DMS153 treated with DMSO at 0.1 percent for 48 hours (cell line): ENCODE measurements at regions not wholly inside any gene's neighbourhood (a gene's known extent, or its start where the extent isn't known, plus 50 kb on each side); places are given as distances from the start of the nearest gene placed in this dataset.

Experiments
- DNase-seq: peaks from one replicate; lab custom pipeline; 2025; ENCODE audit not compliant: unreplicated experiment; lab: John Stamatoyannopoulos, UW

DNA sequence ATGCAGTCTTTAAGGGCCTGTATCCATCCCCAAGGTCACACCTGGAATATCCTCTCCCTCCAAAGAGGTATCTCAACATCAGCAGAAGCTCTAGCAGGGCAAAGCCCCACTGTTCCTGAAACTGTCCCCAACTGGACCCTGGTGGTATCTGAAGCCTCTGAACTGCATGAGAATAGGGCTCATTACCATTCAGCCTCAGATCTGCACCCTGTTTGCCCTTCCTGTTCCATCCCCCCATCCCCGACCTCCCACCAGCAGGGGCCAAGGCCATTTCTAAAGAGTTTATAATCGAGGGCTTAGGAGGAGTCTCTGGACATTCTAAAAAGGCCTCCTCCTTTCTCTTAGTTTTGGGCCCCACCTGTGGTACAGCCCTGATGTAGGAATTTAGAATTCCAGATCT is 74.0 kb upstream of the THY1 start:
- DNase-seq: no peak

DNA sequence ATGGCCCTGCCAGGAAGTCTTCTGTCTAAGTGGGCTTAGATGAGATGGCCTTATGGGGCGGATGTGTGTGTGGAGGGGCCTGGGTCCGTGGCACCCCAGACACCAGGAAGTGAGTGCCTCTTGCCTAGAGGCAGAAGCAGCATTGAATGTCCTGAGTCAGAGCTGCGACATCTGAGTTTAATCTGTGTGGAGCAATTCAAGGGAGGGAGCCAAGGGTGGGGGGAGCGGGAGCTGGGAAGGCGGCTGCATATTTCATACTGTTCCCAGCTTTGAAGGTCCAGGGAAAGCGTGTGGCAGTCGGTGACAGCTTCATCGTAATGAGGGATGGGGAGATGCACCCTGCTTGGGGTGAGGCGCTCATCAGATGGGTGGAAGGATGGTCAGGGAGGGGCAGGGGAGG is 73.5 kb upstream of the THY1 start:
- DNase-seq: no peak

DNA sequence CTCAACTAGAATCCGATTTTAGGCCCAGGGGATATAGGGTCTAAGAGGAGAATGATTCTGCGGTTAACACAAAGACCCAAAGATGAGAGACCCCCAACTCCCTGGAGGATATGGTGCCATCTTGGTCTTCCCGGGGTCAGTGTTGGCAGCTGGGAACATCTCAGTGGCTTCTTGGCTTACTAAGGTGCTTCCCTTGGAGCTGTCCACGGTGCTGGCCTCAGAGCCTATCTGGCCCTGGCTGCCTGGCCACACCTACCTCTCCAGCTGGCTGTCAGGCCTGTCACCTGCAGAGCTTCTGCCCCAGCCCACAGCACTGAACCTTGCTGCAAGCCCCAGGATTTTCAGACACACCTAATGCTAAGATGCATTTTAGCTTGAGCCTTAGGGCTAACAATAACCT is 70.7 kb upstream of the THY1 start:
- DNase-seq: no peak

DNA sequence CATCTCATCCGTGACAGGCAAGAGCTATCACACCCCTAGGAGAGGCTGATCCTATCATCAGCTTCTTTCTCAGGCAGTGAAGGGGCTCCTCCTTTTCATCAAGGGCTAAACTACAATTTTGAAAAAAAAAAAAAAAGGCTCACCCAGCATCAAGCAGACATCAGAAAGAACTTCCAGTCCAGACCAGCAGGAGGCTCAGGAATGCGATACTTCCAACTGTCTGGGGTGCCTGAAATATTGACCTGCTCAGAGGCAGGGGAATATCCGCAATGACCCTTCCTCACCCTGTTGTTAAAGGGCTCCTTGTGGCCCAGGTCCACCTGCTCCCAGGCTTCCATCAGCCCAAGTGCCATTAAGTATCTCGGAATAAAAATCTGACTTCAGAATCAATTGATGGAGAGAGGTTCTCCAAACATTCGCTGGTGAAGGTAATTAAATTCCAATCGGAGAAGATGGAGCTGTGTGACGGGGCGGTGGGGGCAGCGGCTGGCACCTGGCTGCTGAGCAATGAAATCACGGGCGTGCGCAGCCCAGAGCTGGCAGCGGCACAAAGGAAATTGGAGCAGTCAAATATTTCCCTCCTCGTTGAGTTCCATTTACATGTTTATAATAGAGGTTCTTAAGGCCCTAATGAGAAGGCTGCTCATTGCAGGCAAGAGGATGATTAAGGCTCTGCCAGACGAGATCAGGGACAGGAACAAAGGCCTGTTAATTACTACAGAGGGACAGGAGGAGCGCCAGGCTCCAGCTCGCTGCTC is 69.0 kb upstream of the THY1 start:
- DNase-seq: peak; percentile 81

DNA sequence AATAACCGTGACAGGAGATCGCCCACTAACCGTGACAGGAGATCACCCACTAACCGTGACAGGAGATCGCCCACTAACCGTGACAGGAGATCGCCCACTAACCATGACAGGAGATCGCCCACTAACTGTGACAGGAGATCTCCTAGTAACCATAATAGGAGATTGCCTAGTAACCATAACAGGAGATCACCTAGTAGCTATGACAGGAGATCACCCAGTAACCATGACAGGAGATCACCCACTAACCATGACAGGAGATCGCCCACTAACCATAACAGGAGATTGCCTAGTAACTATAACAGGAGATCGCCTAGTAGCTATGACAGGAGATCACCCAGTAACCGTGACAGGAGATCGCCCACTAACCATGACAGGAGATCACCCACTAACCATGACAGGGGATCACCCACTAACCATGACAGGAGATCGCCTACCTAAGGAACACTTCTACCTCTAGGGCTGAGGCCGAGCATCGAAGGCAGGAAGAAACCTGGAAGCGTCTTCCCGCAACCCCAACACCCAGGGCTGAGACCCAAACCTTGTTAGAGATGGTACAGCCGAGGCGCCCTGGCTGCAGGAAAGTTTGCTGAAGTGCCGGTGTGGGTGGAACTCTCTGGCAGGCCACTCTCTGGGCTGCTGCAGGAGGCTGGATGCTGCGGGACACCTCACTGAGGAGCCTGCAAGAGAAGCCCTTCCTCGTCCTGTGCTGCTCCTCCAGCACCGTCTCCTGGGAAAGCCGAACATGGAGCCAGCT is 67.5 kb upstream of the THY1 start:
- DNase-seq: no peak

DNA sequence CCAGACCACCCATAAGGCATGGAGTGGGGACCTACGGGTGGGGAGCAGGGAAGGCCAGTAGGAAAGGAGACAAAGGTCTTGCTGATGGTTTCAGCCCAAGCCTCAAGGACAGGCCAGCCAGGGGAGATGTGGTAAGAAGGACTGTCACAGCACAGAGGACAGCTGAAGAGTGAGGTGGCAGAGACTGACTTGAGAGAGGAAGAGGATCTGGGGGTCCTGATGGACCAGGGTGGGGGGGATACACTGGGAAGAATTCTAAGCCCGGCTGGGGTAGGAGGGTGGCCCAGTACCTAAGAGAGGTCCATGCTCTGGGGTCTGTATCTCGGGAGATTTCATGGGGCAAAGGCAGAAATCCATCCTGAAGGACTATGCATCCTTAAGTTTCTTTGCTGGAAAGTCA is 66.1 kb upstream of the THY1 start:
- DNase-seq: no peak

DNA sequence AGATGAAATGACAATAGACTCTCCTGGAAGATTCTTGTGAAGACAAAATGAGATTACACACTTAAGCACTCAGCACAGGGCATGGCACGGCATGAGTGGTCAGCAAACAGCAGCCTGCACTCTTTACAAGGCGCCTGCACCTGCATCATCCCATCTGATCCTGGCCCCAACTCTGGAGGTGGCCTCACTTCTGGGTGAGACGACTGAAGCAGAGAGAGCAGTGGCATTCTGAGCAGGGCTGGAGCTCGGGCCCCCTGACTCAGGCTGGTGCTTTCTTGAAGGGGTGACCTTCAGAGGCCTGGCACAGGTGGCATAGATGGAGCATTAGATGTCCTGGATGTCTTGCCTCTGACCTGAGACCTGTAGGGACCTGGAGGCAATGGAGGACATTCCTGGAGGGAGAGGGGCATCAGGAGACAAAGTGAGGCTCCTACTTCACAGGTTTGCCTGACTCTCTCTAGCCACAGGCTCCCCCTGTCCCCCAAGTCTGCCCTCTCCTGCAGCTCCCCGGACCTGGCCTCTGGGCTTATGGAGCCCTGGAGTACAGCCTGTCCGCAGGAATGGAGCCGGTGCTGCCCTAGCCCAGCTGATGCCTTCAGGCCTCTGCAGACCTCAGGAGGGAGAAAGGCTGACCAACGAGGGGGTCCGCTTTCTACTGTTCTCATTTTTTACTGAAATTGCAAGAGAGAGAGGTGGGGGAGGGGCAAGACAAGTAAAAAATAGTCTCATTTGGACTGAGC is 65.5 kb upstream of the THY1 start:
- no peak for DNase-seq

DNA sequence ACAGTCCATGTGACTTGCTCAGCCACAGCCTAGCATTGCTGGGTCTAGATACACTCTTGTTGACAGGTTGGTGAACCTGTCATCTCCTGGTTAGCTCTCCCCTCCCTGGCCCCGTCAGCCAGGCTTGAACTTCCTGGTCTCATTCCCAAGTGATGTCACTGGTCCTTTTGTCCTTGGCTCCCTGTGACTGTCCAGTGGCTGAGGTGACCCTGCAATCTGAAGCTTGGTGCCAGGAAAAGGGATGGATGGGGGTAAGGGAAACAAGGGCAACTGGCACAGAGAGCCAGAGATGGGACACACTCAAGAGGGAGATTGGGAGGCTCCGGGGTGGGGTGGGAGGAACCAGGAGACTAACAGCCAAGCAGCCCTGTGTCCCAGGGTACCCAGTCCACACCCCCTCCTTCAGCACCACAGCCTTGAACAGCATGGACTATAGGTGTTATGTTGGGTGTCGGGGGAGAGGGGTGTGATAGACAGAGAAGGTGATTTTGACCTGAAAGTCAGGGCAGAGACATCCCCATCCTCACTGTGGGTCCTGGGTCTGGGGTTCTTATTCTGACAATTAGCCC is 63.8 kb upstream of the THY1 start:
- no peak for DNase-seq

DNA sequence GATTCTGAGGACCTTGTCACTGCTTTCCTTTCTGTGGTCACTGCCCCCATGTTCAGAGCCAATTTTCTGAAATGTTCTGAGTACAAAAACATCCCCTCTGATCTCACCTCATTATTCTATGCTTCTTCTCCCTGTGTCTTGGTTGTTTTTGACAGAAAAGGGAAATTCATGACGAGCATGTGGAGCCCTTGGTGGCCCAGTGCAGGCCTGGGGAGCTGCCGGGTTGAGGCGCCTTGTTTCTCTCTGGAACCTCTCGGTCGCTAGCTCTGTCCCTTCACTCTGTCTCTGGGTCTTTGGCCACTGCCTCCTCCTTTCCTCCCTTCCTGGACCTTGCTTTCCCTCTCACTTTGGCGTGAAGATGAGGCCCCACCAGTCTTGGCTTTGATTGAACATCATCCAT is 63.0 kb upstream of the THY1 start:
- no peak for DNase-seq

DNA sequence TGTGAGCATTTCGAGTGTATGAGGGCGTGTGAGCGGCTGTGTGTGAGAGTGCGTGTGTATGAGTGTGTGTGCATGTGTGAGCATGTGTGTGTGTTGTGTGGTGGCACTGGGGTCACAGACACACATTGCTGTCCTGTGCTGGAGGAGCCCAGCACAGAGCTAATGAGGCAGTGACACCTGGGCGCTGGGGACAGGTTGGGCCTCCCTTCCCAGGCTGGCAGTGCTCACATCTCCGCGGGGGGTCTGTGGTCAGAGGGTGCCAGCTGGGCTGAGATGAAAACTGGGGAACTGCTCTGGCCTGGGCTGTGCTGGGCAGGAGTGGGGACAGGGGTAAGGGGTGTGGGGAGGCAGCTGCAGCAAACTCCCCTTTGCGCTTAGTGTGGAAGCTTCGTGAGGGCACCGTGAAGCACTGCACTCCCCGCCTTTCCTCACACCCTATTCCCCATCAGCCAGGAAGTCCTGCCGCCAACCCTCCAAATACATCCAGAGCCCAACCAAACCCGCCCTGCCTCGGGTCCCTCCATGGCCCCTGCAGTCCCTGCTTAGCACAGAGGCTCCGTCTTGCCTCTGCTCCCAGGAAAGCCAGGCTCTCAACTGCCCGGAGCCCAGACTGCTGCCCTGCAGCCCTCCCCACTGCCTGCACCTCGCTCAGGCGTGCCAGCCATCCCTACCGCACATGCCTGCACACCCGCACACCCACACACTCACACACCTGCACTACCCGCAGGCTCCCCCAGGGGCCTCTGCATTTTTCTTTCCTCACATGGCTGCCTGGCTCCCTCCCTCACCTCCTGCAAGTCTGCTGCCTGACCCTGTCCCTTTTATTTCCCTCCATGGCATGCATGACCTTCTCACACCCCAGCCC is 62.0 kb upstream of the THY1 start:
- DNase-seq: no peak

DNA sequence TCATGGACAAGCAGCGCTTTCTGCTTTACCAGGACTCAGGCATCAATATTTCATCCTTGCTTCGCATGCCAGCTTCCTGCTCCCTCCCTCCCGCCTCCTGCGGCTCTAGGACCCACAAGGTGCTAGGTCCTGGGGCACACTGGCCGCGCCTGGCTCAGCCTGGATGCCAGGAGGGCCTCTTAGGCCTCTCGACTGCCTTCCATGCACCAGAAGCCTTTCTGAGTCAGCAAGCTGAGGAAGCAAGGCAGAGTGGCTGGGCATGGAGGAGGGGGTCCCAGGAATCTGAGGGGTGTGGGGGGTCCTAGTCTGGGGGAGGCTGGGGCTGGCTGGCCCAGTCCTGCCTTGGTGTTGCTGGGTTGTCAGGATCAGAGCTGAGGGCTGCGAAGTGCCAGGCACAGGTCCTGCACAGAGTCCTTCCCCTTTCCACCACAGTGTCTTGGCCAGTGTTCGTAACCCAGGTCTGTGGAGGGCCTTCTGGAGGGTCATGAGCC is 61.0 kb upstream of the THY1 start:
- DNase-seq: no peak

DNA sequence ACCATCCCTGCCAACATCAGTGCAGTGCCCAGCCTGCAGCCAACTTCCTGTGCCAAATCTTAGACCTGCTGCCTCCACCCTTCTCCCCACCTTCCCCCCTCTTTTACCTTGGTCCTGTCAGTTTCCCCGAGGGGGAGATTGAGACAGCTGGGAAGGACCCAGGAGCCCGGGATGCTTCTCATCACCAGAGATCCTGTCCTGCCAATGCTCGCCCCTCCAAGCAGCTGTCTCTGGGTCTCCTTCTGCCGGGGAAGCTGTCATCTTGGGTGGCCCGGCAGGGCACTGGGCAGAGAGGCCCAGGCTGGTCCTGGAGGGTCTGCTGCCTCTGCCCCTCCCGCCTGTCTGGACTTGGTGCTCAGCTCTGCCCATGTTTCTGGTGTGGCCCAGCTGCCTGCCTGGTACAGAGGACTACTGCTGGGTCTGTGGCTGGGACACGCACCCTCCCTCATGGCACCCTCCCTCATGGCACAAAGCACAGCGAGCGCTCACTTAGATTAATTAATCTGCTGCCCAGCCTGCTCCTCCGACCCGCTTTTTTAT is 60.4 kb upstream of the THY1 start:
- no peak for DNase-seq

DNA sequence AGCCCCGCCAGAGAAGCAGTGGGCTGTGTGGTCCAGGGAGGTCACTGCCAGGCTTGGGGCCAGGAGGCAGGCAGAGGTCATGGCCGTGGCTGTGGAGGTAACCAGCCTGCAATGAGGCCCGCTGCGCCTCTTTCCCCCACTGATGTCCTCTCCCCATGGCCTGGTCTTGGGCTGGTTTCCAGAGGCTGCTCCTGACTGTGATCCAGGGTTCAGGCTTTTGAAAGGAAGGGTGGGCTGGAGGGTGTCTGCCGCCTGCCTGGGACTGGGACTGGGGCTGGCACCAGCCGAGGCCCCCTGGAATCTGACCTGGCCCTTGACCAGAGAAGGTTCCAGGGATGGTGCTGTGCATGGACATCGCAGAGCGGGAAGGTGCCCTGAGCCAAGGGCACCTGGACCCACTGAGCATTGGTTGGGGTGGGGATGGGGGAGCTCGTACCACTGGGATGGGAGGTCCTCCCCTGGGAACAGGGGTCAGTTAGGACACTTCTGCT is 59.6 kb upstream of the THY1 start:
- no peak for DNase-seq

DNA sequence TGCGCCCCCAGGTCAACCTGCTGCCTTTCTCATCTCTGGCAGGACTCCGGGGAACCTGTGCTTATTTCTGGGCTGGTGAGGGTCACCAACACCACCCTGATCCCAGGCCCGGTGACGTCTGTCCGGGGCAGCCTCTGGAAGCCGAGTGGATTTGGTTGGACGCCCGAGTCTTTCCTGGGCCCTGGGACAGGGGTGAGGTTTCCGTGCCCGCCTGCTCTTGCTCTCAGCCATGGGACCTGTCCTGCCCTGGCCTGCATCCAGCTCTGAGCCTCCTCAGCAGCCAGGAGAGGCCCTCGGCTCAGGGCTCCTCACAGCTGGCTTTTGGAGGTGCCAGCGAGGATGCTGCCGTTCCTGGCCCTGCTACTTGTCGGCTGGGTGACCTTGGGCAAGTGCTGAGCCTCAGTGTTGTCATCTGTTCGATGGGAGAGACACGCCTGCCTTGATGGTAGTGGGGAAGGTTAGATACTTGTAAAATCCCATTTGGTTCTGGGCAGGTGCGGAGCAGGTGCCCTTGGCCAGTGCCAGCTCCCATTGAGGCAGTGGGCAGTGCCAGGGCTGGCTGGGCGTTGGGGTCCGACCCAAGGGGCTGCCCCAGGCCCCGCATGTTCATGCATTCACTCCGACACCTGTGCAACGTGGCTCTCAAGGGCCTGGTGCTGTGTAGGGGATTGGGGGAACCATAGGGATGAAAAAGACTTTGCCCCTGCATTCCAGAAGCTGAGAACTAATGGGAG is 58.9 kb upstream of the THY1 start:
- no peak for DNase-seq

DNA sequence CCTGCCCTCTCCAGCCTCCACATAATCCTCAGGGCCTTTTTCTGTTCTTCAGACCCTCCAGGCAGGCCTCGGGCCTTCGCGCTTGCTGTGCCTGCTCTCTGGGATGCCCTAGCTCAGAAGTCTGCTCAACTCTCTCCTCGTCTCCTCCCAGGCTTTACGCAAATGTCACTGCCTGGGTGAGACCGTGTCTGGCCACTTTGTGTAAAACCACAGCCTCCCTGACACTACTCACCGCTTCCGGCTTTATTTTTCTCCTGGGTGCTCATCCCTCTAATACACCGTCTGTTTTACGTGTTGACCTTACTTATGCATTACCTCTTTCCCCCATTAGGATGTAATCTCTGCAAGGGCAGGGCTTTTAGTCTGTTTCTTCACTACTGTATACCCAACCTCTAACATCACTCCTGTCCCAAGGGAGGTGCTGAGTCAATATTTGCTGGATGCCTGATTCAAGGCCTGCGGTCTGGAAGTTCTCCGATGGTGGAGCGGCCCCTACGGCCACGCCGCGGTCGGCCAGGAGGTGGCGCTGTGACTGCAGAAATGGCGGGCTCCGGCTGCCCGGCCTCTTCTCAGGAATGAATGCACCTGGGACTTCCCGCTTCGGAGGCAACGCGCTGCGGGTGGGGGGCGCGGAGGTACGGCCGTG is 58.2 kb upstream of the THY1 start:
- peak; percentile 94 for DNase-seq

DNA sequence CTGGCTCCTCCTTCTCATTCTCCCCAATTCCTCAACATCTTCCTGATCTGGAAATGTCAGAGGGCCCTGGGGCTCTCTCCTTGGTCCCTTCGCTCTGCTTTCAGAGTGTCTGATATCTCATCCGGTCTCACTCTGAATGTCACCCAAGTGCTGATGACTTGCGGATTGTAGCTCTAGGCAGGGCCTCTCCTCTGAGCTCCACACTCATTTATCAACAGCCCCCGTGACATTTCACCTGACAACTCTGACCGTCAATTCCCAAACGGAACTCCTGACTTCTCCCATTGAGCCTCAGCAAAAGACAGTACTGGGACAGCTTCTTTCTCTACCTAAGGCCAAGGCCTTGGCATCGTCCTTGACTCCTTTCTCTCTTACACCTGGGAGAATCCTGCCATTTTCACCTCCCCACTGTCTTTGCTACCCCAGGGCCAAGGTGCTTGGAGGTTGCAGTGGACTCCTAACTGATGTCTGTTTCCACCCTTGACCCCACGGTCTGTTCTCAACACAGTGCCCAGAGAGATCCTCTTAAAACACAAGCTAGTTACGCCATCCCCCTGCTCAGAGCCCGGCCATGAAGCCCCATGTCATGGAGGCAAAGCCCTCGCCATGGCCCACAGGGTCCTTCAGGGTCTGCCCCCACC is 57.5 kb upstream of the THY1 start:
- no peak for DNase-seq

DNA sequence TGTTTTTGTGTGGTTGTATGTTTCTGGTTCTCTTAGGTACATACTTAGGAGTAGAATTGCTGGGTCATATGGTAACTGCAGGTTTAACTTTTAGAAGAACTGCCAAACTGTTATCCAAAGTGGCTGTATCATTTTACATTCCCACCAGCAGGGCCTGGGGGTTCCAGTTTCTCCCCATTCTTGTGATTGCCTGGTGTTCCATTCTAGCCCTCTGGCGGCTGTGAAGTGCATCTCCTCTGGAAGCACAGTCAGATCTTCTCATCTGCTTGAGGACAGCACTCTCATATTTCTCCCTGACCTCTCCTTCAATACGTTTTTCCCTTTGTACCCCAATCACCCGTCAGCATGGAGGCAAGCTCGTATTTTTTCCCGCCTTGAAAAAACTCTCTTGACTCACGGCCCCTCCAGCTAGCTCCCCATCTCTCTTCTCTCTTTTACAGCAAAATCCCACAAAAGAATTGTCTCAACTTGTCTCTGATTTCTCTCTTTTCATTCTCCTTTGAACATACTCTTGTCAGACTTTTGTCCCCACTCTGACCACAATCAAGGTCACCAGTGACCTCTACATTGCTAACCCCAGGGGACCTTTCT is 56.8 kb upstream of the THY1 start:
- DNase-seq: no peak

DNA sequence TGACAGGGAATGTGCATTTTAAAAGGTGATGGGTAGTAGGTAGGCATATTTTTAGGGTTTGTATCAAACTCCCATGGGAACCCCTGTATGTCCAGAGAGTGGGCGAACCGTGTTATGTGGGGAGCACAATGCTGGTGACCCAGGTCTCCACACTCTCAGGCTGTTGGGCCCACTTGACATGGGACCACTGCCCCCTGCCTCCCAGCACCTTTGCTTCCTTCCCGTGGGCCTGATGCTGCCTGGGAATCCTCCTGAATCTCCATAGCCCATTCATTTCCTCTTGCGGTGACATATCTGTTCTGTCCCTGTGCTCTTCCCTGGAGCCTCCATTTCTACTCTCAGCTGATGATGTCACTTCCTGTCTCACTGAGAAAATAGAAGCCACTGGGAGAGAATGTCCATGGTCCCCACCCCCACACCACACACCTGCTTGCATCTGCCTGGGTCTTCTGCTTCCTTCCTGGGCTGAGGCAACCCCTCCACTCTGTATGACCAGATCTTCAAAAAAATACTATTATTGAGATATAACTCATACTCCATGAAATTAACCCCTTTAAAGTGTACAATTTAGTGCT is 55.8 kb upstream of the THY1 start:
- no peak for DNase-seq
